B cell (primary cell): ENCODE measurements at regions not wholly inside any gene's neighbourhood (a gene's known extent, or its start where the extent isn't known, plus 50 kb on each side); places are given as distances from the start of the nearest gene placed in this dataset.

ENCODE experiments used
- ATAC-seq: fragments of 200-7000 bp; cut with Tn5 transposase; one replicate; pipeline ENCODE4 v1.10.0; 2021; ENCODE audit warnings: low read depth, mild to moderate bottlenecking, moderate number of reproducible peaks, moderate library complexity
- CTCF ChIA-PET: fragments of 350-600 bp; sonication (Branson Sonifier 250); formaldehyde crosslinking; loops from one replicate; lab custom pipeline; 2021; ENCODE audit warnings: antibody characterized with exemption, inconsistent platforms; lab: Charles Lee
- POLR2A ChIA-PET: fragments of 350-600 bp; sonication (Branson Sonifier 250); formaldehyde crosslinking; loops from one replicate; lab custom pipeline; 2021; ENCODE audit warnings: antibody characterized with exemption; lab: Charles Lee
- DNase-seq: peaks from one replicate; pipeline ENCODE4 v3.0.0; 2013
- H2AFZ ChIP-seq: 2 replicates; pipeline ENCODE4 v1.6.1; 2012; ENCODE audit warnings: mild to moderate bottlenecking, low read depth, low read length; ENCODE audit not compliant: insufficient read depth, poor library complexity, severe bottlenecking
- H3K27ac ChIP-seq, 2 donors: 1 replicate in 1 of 2; 2 replicates in 1 of 2; pipeline ENCODE4 v1.5.1; 2012 to 2013; ENCODE audit warnings: low read length in 2 of 2, mild to moderate bottlenecking in 2 of 2, moderate library complexity in 1 of 2
- H3K27me3 ChIP-seq, 4 experiments: fragments of 200-600 bp in 1 of 4; sonication (generic) in 1 of 4; replicated peaks in 1 of 4; 1 replicate in 2 of 4; 2 replicates in 2 of 4; pipeline versions ENCODE4 v1.6.1 to v1.7.0; 2013 to 2016; ENCODE audit warnings: low read length in 3 of 4, mild to moderate bottlenecking in 2 of 4, mixed read lengths in 1 of 4, moderate library complexity in 1 of 4; ENCODE audit not compliant: insufficient read depth in 4 of 4, control insufficient read depth in 3 of 4; ENCODE audit errors: control extremely low read depth in 1 of 4
- H3K36me3 ChIP-seq, 2 experiments: replicated peaks in 1 of 2; 1 replicate in 1 of 2; 2 replicates in 1 of 2; pipeline versions ENCODE4 v1.6.1 to v1.7.1; 2013; ENCODE audit warnings: low read length in 1 of 2; ENCODE audit not compliant: insufficient read depth in 2 of 2, control insufficient read depth in 1 of 2; ENCODE audit errors: control extremely low read depth in 1 of 2, extremely low read depth in 1 of 2
- H3K4me1 ChIP-seq, 2 donors: fragments of 200-600 bp in 1 of 2; sonication (generic) in 1 of 2; 1 replicate in 1 of 2; 2 replicates in 1 of 2; pipeline versions ENCODE4 v1.5.1 to v1.6.1; 2013 to 2017; ENCODE audit warnings: low read length in 2 of 2; ENCODE audit not compliant: control insufficient read depth in 2 of 2, insufficient read depth in 2 of 2
- H3K4me2 ChIP-seq: replicated peaks from 2 replicates; pipeline ENCODE3; 2012; ENCODE audit warnings: mild to moderate bottlenecking, low read depth, low read length; ENCODE audit not compliant: poor library complexity, severe bottlenecking
- H3K4me3 ChIP-seq, 5 experiments: fragments of 200-600 bp in 1 of 5; sonication (generic) in 1 of 5; 1 replicate in 3 of 5; 2 replicates in 2 of 5; pipeline versions ENCODE4 v1.5.1 to v1.7.0; 2011 to 2016; ENCODE audit warnings: low read length in 4 of 5, mild to moderate bottlenecking in 4 of 5, low read depth in 2 of 5, control low read depth in 1 of 5, moderate library complexity in 1 of 5; ENCODE audit not compliant: insufficient read depth in 1 of 5; ENCODE audit errors: control extremely low read depth in 1 of 5, extremely low read depth in 1 of 5
- H3K79me2 ChIP-seq: fragments of 200-600 bp; sonication (generic); one replicate; pipeline ENCODE4 v1.6.0; 2016; ENCODE audit warnings: low read length; ENCODE audit not compliant: control insufficient read depth, insufficient read depth
- H3K9ac ChIP-seq: fragments of 200-600 bp; sonication (generic); 2 replicates; pipeline ENCODE4 v1.6.1; 2017; ENCODE audit warnings: mild to moderate bottlenecking, low read length, moderate library complexity
- H3K9me3 ChIP-seq, 3 donors: one replicate each; pipeline versions ENCODE4 v1.6.1 to v1.7.1; 2013; ENCODE audit warnings: low read length in 2 of 3; ENCODE audit not compliant: control insufficient read depth in 2 of 3, insufficient read depth in 1 of 3; ENCODE audit errors: control extremely low read depth in 1 of 3
- H4K20me1 ChIP-seq: 2 replicates; pipeline ENCODE4 v1.6.0; 2012; ENCODE audit warnings: mild to moderate bottlenecking, low read length; ENCODE audit not compliant: insufficient read depth, control insufficient read depth, poor library complexity, severe bottlenecking
- H3K27ac Mint-ChIP-seq: one replicate; pipeline ENCODE4 v1.8.0; 2021; ENCODE audit warnings: mixed read lengths
- H3K27me3 Mint-ChIP-seq: one replicate; pipeline ENCODE4 v1.8.0; 2021; ENCODE audit warnings: mixed read lengths
- H3K4me1 Mint-ChIP-seq: one replicate; pipeline ENCODE4 v1.8.0; 2021; ENCODE audit warnings: mixed read lengths
- H3K4me3 Mint-ChIP-seq: one replicate; pipeline ENCODE4 v1.8.0; 2021; ENCODE audit warnings: mixed read lengths
- H3K9me3 Mint-ChIP-seq: one replicate; pipeline ENCODE4 v1.8.0; 2022; ENCODE audit warnings: mixed read lengths; ENCODE audit not compliant: insufficient read depth
- EZH2 ChIP-seq: IDR thresholded peaks from 2 replicates; pipeline ENCODE4 v1.6.1; 2012; ENCODE audit warnings: borderline replicate concordance, low read depth, mild to moderate bottlenecking, moderate library complexity, low read length; ENCODE audit not compliant: insufficient read depth, poor library complexity, severe bottlenecking
- WGBS: methylation state at CpG from one replicate; pipeline ENCODE4 v1.1.5; 2013; ENCODE audit warnings: missing lambda C conversion rate; ENCODE audit not compliant: insufficient coverage; 5-methylcytosine and 5-hydroxymethylcytosine counted together
- intact Hi-C: fragments of 100-400 bp; cut with micrococcal nuclease; formaldehyde crosslinking; loops from one replicate; pipeline ENCODE4 v1.10.0; 2022
- TF ChIP-seq, protein P1 (sequence below): fragments of 200-600 bp; IDR thresholded peaks from one replicate; pipeline ENCODE4 v1.8.0; 2022; ENCODE audit warnings: antibody characterized with exemption, mild to moderate bottlenecking

DNA sequence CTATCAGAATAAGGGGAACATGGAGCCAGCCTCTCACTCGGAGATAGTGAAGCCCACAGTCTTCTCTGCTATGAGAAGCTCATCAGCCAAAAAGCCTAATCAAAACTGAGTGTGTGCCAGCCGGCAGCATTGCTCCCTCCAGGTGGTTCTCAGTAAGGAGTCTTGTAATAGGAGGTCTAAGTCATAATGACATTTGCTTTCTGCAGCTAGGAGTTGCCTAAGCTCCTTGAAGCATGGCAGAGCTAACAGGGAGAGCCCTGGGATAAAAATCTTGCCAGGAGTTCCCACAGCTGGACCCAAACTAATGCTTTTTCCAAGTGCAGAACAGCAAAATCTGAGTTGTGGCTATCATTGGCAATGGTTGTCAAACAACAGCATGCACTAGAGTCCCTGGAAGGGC is 245.2 kb downstream of the SPATA18 start:
- no peak overlapping the region for H3K4me3 ChIP-seq
- no peaks in the 10 kb centered on the region for H3K9me3 ChIP-seq
- H3K9ac ChIP-seq: no peak overlapping the region
- no peak overlapping the region for H3K27ac ChIP-seq
- 92% methylated on average over 2 of the region's 2 CpGs for WGBS
- no peaks in the 10 kb centered on the region for H3K27me3 ChIP-seq
- H4K20me1 ChIP-seq: no peaks in the 10 kb centered on the region
- ChIA-PET CTCF (no interaction called here), POLR2A (no interaction called here)
- Mint-ChIP-seq H3K9me3 (no peaks in the 10 kb centered on the region), H3K4me3 (no peak overlapping the region), H3K27ac (no peak overlapping the region), H3K4me1 (no peaks in the 10 kb centered on the region), H3K27me3 (no peaks in the 10 kb centered on the region)
- ATAC-seq (no peak), DNase-seq (no peak)
- no peak overlapping the region for H2AFZ ChIP-seq
- intact Hi-C loops: no loop called here
- no peaks in the 10 kb centered on the region for H3K4me1 ChIP-seq
- no peak overlapping the region for H3K4me2 ChIP-seq
- H3K79me2 ChIP-seq: no peaks in the 10 kb centered on the region
- H3K36me3 ChIP-seq: no peaks in the 10 kb centered on the region
- TF ChIP-seq EZH2: no peak
- TF ChIP-seq, protein P1, sequence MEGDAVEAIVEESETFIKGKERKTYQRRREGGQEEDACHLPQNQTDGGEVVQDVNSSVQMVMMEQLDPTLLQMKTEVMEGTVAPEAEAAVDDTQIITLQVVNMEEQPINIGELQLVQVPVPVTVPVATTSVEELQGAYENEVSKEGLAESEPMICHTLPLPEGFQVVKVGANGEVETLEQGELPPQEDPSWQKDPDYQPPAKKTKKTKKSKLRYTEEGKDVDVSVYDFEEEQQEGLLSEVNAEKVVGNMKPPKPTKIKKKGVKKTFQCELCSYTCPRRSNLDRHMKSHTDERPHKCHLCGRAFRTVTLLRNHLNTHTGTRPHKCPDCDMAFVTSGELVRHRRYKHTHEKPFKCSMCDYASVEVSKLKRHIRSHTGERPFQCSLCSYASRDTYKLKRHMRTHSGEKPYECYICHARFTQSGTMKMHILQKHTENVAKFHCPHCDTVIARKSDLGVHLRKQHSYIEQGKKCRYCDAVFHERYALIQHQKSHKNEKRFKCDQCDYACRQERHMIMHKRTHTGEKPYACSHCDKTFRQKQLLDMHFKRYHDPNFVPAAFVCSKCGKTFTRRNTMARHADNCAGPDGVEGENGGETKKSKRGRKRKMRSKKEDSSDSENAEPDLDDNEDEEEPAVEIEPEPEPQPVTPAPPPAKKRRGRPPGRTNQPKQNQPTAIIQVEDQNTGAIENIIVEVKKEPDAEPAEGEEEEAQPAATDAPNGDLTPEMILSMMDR: no peak

DNA sequence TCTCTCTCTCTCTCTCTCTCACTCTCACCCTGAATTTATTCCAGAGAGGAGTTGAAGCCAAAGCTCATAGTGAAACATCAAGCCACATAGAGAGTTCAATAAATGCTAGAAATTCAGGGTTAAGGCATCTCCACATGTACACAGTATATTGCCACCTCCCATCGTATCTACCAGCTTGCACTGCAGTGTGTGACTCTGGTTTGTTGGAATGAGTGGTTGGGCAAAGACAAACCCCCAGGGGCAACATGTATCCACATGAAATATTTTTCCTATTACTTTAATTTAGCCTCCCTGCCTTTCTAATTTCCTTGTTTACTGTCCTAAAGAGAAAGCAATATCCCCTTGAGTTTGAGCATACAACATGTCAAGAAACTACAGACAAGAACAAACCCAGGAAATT is 247.3 kb downstream of the SPATA18 start:
- Mint-ChIP-seq H3K4me1 (no peaks in the 10 kb centered on the region), H3K9me3 (no peaks in the 10 kb centered on the region), H3K27ac (no peak overlapping the region), H3K27me3 (no peaks in the 10 kb centered on the region), H3K4me3 (no peak overlapping the region)
- Histone ChIP-seq H4K20me1 (no peaks in the 10 kb centered on the region), H3K79me2 (no peaks in the 10 kb centered on the region), H3K4me2 (no peak overlapping the region), H3K36me3 (no peaks in the 10 kb centered on the region), H3K4me1 (no peaks in the 10 kb centered on the region), H3K9me3 (peaks cover 0 to 3% (median 0%) of the 10 kb centered on the region in 3 donors), H3K4me3 (no peak overlapping the region), H2AFZ (no peak overlapping the region), H3K27me3 (no peaks in the 10 kb centered on the region), H3K27ac (no peak overlapping the region), H3K9ac (no peak overlapping the region)
- no peak for TF ChIP-seq EZH2
- TF ChIP-seq, protein P1: no peak
- intact Hi-C loops: no loop called here
- ChIA-PET CTCF (no interaction called here), POLR2A (no interaction called here)
- no CpG with 5 or more reads among the region's 1 CpG for WGBS
- DNase-seq (no peak), ATAC-seq (no peak)
